ENCODE measurements at regions not wholly inside any gene's neighbourhood (a gene's known extent, or its start where the extent isn't known, plus 50 kb on each side); places are given as distances from the start of the nearest gene placed in this dataset.

DNA sequence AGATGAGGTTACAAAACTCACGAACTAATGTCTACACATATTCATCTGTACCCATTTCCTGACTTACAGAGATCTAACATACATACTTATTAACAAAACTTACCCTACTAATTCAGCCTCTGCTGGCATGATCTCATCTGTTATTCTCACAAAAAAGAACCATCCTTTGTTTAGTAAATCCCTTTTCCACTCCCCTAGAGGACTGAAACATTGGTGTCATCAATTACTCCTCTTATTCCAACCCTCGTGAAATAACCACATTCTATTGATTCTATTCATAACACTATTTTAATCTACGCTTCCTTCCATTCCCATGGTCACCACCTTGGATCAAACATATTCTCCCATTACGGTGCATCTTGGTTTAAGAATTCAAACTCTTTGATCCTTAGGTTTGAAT, 505.9 kb downstream of the SI start:
- TF ChIP-seq GATA3 (IDR thresholded peaks at IDR 0.05; ENCODE audit: low read depth, low read length), result no peak
- no peak for TF ChIP-seq GATA2 (IDR thresholded peaks at IDR 0.05; ENCODE audit: low read depth, low read length)

Measured in SH-SY5Y (cell line).